ENCODE measurements at regions not wholly inside any gene's neighbourhood (a gene's known extent, or its start where the extent isn't known, plus 50 kb on each side); places are given as distances from the start of the nearest gene placed in this dataset.

GRCh38 chr18:68623342-68623741 is 91.6 kb downstream of the TMX3 start:
- peak; percentile 32 for DNase-seq (ENCODE audit: low read depth, low spot score)

GRCh38 chr18:68611311-68611710 is 103.6 kb downstream of the TMX3 start:
- DNase-seq (ENCODE audit: low read depth, low spot score): no peak

GRCh38 chr18:68608851-68609490 is 105.9 kb downstream of the TMX3 start:
- no peak for DNase-seq (ENCODE audit: low read depth, low spot score)

GRCh38 chr18:68607852-68608251 is 107.1 kb downstream of the TMX3 start:
- no peak for DNase-seq (ENCODE audit: low read depth, low spot score)

- no peak for DNase-seq (ENCODE audit: low read depth, low spot score)
Measured at GRCh38 chr18:68604256-68604655, 110.7 kb downstream of the TMX3 start.

- no peak for DNase-seq (ENCODE audit: low read depth, low spot score)
Measured at GRCh38 chr18:68596016-68596415, 118.9 kb downstream of the TMX3 start.

- no peak for DNase-seq (ENCODE audit: low read depth, low spot score)
Measured at GRCh38 chr18:68588169-68588568, 126.7 kb downstream of the TMX3 start.

GRCh38 chr18:68583685-68584084 is 131.2 kb downstream of the TMX3 start:
- no peak for DNase-seq (ENCODE audit: low read depth, low spot score)

GRCh38 chr18:68574311-68574710 is 140.6 kb downstream of the TMX3 start:
- DNase-seq (ENCODE audit: low read depth, low spot score): no peak

- no peak for DNase-seq (ENCODE audit: low read depth, low spot score)
Measured at GRCh38 chr18:68569936-68570335, 145.0 kb downstream of the TMX3 start.

- no peak for DNase-seq (ENCODE audit: low read depth, low spot score)
Measured at GRCh38 chr18:68568364-68569155, 146.3 kb downstream of the TMX3 start.

GRCh38 chr18:68566991-68567390 is 147.9 kb downstream of the TMX3 start:
- no peak for DNase-seq (ENCODE audit: low read depth, low spot score)

- DNase-seq (ENCODE audit: low read depth, low spot score): no peak
Measured at GRCh38 chr18:68564961-68565360, 149.9 kb downstream of the TMX3 start.

GRCh38 chr18:68564351-68564750 is 150.6 kb downstream of the TMX3 start:
- no peak for DNase-seq (ENCODE audit: low read depth, low spot score)

GRCh38 chr18:68560128-68560527 is 154.8 kb downstream of the TMX3 start:
- DNase-seq (ENCODE audit: low read depth, low spot score): no peak

- DNase-seq (ENCODE audit: low read depth, low spot score): no peak
Measured at GRCh38 chr18:68557183-68557582, 157.7 kb downstream of the TMX3 start.

- no peak for DNase-seq (ENCODE audit: low read depth, low spot score)
Measured at GRCh38 chr18:68555879-68556301, 159.0 kb downstream of the TMX3 start.

- no peak for DNase-seq (ENCODE audit: low read depth, low spot score)
Measured at GRCh38 chr18:68548904-68549870, 165.7 kb downstream of the TMX3 start.

GRCh38 chr18:68543344-68543743 is 171.6 kb downstream of the TMX3 start:
- DNase-seq (ENCODE audit: low read depth, low spot score): no peak

- DNase-seq (ENCODE audit: low read depth, low spot score): no peak
Measured at GRCh38 chr18:68542846-68543245, 172.1 kb downstream of the TMX3 start.

- no peak for DNase-seq (ENCODE audit: low read depth, low spot score)
Measured at GRCh38 chr18:68533641-68534040, 181.3 kb downstream of the TMX3 start.

- no peak for DNase-seq (ENCODE audit: low read depth, low spot score)
Measured at GRCh38 chr18:68532328-68532885, 182.5 kb downstream of the TMX3 start.

Data from brain pericyte (primary cell).